ENCODE measurements at regions not wholly inside any gene's neighbourhood (a gene's known extent, or its start where the extent isn't known, plus 50 kb on each side); places are given as distances from the start of the nearest gene placed in this dataset.

DNA sequence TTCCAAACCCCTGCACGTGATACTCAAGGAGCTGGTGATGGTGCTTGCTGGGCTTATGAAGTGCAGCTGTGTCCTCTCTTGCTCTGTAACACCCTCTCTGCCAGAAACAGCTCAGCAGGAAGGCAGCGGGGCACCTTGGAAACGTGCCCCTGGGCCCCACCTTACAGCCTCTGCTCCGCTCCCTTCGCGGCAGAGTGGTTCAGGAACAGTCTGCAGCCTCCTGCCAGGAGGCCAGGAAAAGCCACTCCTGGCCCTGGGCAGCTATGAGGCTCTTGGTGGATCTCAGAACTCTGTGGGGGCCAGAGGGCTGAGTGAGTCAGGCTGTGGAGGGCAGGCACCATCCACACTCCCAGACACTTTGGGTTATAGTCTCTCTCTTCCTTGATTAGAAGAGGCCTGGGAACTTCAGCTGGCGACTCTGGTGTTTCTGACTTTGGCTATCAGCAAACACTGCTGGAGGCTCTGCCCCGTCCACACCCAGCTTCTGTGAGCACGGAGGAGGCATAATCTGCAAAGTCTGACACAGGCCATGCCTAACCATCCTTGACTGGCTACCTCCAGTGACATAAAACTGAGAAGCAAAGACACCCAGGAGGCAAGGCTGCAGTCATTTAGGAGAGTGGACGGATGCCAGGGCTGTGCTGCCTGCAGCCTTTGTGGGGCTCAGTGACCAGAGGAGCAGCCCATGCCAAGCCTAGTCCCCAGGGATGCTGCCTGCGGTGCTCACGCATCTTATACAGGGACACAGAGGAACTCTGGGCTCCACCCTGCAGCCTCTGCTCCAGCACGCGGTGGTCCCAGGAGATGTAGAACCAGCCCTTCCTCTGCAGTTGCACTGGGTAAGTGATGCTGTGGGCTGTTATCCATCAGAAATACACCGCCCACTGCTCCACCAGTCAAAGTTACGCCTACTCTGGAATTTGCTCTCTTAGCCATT lies 65.3 kb downstream of the METRNL start:
- H3K27ac ChIP-seq, result no peak overlapping the region
- no peaks in the 10 kb centered on the region for H3K36me3 ChIP-seq (ENCODE audit: insufficient read depth)
- H3K4me2 ChIP-seq, result no peak overlapping the region
- H2AFZ ChIP-seq (ENCODE audit: low read depth), result no peak overlapping the region
- no peak overlapping the region for H3K9ac ChIP-seq
- H4K20me1 ChIP-seq (ENCODE audit: insufficient read depth), result no peaks in the 10 kb centered on the region
- H3K27me3 ChIP-seq (ENCODE audit: insufficient read depth, low read depth), result peaks cover 89% of the 10 kb centered on the region
- TF ChIP-seq, protein P1, sequence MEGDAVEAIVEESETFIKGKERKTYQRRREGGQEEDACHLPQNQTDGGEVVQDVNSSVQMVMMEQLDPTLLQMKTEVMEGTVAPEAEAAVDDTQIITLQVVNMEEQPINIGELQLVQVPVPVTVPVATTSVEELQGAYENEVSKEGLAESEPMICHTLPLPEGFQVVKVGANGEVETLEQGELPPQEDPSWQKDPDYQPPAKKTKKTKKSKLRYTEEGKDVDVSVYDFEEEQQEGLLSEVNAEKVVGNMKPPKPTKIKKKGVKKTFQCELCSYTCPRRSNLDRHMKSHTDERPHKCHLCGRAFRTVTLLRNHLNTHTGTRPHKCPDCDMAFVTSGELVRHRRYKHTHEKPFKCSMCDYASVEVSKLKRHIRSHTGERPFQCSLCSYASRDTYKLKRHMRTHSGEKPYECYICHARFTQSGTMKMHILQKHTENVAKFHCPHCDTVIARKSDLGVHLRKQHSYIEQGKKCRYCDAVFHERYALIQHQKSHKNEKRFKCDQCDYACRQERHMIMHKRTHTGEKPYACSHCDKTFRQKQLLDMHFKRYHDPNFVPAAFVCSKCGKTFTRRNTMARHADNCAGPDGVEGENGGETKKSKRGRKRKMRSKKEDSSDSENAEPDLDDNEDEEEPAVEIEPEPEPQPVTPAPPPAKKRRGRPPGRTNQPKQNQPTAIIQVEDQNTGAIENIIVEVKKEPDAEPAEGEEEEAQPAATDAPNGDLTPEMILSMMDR (conservative IDR thresholded peaks at IDR 0.05; ENCODE audit: low read depth, low read length), result no peak
- no peaks in the 10 kb centered on the region for H3K79me2 ChIP-seq (ENCODE audit: insufficient read depth, low read depth)
- no peak overlapping the region for H3K4me3 ChIP-seq (IDR thresholded peaks at IDR 0.05; ENCODE audit: insufficient read depth, low read depth, low read length)
- H3K4me1 ChIP-seq (ENCODE audit: low read depth, poor library complexity, severe bottlenecking), result no peaks in the 10 kb centered on the region

DNA sequence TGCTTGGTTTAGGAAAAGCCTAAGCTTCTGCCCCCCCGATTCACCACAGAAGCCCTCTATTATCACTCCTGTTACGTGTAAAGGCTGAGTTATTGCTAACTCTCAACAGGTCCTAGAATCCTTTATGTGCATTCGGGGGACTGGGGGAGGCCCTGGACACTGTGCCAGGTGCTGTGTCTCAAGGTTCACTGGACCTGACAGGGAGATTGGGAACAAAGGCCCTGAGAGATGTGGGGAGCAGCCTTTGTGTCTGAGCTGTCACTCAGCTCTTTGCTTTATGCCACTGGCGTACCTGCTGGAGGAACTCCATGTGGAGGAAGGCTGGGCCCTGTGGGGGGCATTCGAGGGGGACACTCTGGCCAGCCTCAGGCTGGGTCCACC lies 65.9 kb downstream of the METRNL start:
- H4K20me1 ChIP-seq (ENCODE audit: insufficient read depth), result no peaks in the 10 kb centered on the region
- TF ChIP-seq, protein P1 (conservative IDR thresholded peaks at IDR 0.05; ENCODE audit: low read depth, low read length), result no peak
- no peak overlapping the region for H2AFZ ChIP-seq (ENCODE audit: low read depth)
- H3K4me2 ChIP-seq, result no peak overlapping the region
- no peaks in the 10 kb centered on the region for H3K79me2 ChIP-seq (ENCODE audit: insufficient read depth, low read depth)
- no peak overlapping the region for H3K27ac ChIP-seq
- no peaks in the 10 kb centered on the region for H3K4me1 ChIP-seq (ENCODE audit: low read depth, poor library complexity, severe bottlenecking)
- no peak overlapping the region for H3K9ac ChIP-seq
- H3K36me3 ChIP-seq (ENCODE audit: insufficient read depth), result no peaks in the 10 kb centered on the region
- peaks cover 93% of the 10 kb centered on the region for H3K27me3 ChIP-seq (ENCODE audit: insufficient read depth, low read depth)
- no peak overlapping the region for H3K4me3 ChIP-seq (IDR thresholded peaks at IDR 0.05; ENCODE audit: insufficient read depth, low read depth, low read length)

DNA sequence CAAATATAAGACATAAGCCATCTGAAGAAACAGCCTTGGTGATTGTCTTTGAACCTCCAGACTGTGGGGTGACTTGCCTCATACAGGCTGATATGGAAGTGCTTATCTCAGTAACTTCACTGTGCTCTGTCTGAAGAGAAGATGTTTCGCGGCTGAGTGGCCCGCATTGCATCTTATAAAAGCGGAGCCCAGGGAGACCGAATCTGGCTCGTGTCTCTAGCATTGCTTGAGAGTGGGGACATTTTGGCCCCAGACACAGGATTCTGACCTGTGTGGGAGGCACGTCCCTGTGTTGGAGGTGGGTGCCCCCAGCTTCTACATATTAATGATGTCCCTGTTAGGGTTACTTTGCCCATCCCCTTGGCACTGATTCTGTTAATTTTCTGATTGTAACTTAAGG lies 66.4 kb downstream of the METRNL start:
- H3K4me1 ChIP-seq (ENCODE audit: low read depth, poor library complexity, severe bottlenecking), result no peaks in the 10 kb centered on the region
- H4K20me1 ChIP-seq (ENCODE audit: insufficient read depth), result no peaks in the 10 kb centered on the region
- H3K4me2 ChIP-seq, result no peak overlapping the region
- no peaks in the 10 kb centered on the region for H3K36me3 ChIP-seq (ENCODE audit: insufficient read depth)
- TF ChIP-seq, protein P1 (conservative IDR thresholded peaks at IDR 0.05; ENCODE audit: low read depth, low read length), result no peak
- H3K27me3 ChIP-seq (ENCODE audit: insufficient read depth, low read depth), result peaks cover 93% of the 10 kb centered on the region
- H3K79me2 ChIP-seq (ENCODE audit: insufficient read depth, low read depth), result no peaks in the 10 kb centered on the region
- H2AFZ ChIP-seq (ENCODE audit: low read depth), result no peak overlapping the region
- H3K27ac ChIP-seq, result no peak overlapping the region
- no peak overlapping the region for H3K9ac ChIP-seq
- H3K4me3 ChIP-seq (IDR thresholded peaks at IDR 0.05; ENCODE audit: insufficient read depth, low read depth, low read length), result no peak overlapping the region

DNA sequence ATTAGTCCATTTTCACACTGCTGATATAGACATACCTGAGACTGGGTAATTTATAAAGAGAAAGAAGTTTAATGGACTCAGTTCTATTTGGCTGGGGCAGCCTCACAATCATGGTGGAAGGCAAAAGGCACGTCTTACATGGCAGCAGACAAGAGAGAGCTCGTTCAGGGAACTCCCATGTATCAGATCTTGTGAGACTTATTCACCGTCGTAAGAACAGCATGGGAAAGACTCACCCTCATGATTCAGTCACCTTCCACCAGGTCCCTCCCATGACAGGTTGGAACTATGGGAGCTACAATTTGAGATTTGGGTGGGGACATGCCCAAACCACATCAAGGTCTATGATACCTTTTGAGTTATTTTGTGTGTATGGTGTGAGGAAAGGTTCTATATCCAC lies 66.9 kb downstream of the METRNL start:
- H4K20me1 ChIP-seq (ENCODE audit: insufficient read depth), result no peaks in the 10 kb centered on the region
- no peak overlapping the region for H3K9ac ChIP-seq
- no peaks in the 10 kb centered on the region for H3K4me1 ChIP-seq (ENCODE audit: low read depth, poor library complexity, severe bottlenecking)
- H3K27ac ChIP-seq, result no peak overlapping the region
- no peaks in the 10 kb centered on the region for H3K36me3 ChIP-seq (ENCODE audit: insufficient read depth)
- H3K4me3 ChIP-seq (IDR thresholded peaks at IDR 0.05; ENCODE audit: insufficient read depth, low read depth, low read length), result no peak overlapping the region
- peaks cover 93% of the 10 kb centered on the region for H3K27me3 ChIP-seq (ENCODE audit: insufficient read depth, low read depth)
- H3K79me2 ChIP-seq (ENCODE audit: insufficient read depth, low read depth), result no peaks in the 10 kb centered on the region
- TF ChIP-seq, protein P1 (conservative IDR thresholded peaks at IDR 0.05; ENCODE audit: low read depth, low read length), result no peak
- no peak overlapping the region for H2AFZ ChIP-seq (ENCODE audit: low read depth)
- H3K4me2 ChIP-seq, result no peak overlapping the region
